Fibroblast of villous mesenchyme (primary cell): ENCODE measurements at regions not wholly inside any gene's neighbourhood (a gene's known extent, or its start where the extent isn't known, plus 50 kb on each side); places are given as distances from the start of the nearest gene placed in this dataset.

Source experiments
- DNase-seq: peaks from one replicate; pipeline ENCODE4 v3.0.0-alpha.2; 2010; ENCODE audit warnings: low read depth
- H3K4me3 ChIP-seq: 2 replicates; pipeline ENCODE4 v1.5.1; 2011; ENCODE audit warnings: low read depth, mild to moderate bottlenecking, low read length
- CTCF ChIP-seq: IDR thresholded peaks from 2 replicates; pipeline ENCODE4 v1.5.1; 2012; ENCODE audit warnings: low read depth, mild to moderate bottlenecking, low read length; ENCODE audit not compliant: insufficient read depth

- no peak overlapping the region for H3K4me3 ChIP-seq
- TF ChIP-seq CTCF, result no peak
- DNase-seq, result no peak
These were observed 63.5 kb upstream of the ROR1 start for GRCh38 chr1:63710308-63710707.

- DNase-seq, result no peak
- H3K4me3 ChIP-seq, result no peak overlapping the region
- TF ChIP-seq CTCF, result no peak
These were observed 62.9 kb upstream of the ROR1 start for GRCh38 chr1:63710761-63711380.

GRCh38 chr1:63713041-63713440 lies 60.8 kb upstream of the ROR1 start:
- no peak for DNase-seq
- no peak overlapping the region for H3K4me3 ChIP-seq
- no peak for TF ChIP-seq CTCF

- H3K4me3 ChIP-seq, result no peak overlapping the region
- peak; percentile 83 for DNase-seq
- TF ChIP-seq CTCF, result no peak
These were observed 60.0 kb upstream of the ROR1 start for GRCh38 chr1:63713627-63714481.

- no peak for TF ChIP-seq CTCF
- DNase-seq, result no peak
- no peak overlapping the region for H3K4me3 ChIP-seq
These were observed 59.4 kb upstream of the ROR1 start for GRCh38 chr1:63714482-63714760.

- no peak for TF ChIP-seq CTCF
- no peak for DNase-seq
These were observed 56.2 kb upstream of the ROR1 start for GRCh38 chr1:63717511-63718065.

More at GRCh38 chr1:63717511-63718065, 56.2 kb upstream of the ROR1 start:
- no peak overlapping the region for H3K4me3 ChIP-seq
